NCI-H2196 treated with DMSO at 0.1 percent for 48 hours (cell line): ENCODE measurements at regions not wholly inside any gene's neighbourhood (a gene's known extent, or its start where the extent isn't known, plus 50 kb on each side); places are given as distances from the start of the nearest gene placed in this dataset.

ENCODE experiments used
- DNase-seq: peaks from one replicate; lab custom pipeline; 2025; ENCODE audit not compliant: unreplicated experiment; lab: John Stamatoyannopoulos, UW

DNA sequence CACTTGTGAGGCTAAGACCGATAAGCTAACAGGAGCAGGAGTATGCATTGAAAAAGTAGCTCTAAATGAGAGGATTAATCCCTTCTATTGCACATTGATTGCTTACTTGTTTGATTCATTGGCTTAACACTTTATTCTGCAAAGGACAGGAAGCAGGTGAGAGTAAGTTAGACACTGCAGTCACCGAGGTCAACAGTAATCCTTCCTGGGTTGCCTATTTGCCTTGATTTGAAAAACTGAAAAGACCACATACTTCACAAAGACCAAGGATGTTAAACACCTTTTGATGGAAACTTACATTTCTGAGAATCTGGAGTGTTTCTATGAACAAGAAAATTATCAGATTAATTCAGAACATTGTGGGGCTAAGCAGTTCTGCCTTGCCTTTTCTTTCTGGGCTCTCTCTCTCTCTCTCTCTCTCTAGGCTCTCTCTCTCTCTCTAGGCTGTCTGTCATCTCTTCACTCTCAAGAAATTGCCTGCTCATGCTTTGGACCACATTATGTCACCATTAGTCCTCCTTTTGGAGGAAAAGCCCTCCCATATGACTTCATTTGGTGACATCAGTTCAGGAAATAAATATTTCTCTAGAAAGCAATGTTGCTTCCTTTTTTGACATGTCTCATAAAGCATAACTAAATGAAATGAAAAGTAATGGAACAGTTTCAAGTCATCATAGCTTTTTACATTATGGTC lies 103.8 kb downstream of the TNFSF18 start:
- no peak for DNase-seq

DNA sequence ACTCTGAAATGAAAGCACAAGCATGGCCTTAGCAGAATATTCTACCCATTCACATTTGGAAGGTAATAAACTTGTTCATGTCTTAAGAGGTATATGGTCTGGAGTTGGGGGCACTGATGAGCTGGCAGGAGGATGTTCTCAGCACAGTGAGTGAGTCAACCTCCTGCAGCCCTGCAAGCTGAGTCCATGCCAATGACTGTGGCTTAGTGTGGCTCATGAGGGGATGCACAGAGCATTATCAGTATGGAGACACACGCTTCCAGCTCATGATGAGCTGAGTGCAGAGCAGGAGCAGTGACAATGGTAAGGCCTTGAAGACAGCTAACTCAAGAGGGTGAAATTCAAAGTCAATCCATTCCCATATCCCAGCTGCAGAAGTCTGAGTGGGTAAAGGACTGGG lies 102.3 kb downstream of the TNFSF18 start:
- no peak for DNase-seq

DNA sequence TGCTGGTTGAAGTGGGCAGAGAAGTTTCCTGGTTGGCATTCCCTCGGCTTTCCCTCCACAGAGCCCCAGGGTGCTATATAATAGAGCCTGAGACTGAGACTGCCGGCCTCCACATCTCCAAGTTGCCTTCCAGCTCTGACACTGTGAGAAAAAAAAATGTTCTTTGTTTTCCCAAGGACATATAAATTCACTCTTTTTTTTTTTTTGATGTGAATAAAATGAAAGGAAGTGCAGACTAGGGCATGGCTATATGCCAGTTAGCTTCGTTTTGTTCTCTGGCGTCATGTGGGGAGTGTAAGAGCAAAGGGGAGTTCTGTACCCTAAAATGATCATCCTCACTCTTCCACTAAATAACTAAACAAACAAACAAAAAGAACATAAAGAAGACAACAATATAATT lies 101.6 kb downstream of the TNFSF18 start:
- DNase-seq, result no peak

DNA sequence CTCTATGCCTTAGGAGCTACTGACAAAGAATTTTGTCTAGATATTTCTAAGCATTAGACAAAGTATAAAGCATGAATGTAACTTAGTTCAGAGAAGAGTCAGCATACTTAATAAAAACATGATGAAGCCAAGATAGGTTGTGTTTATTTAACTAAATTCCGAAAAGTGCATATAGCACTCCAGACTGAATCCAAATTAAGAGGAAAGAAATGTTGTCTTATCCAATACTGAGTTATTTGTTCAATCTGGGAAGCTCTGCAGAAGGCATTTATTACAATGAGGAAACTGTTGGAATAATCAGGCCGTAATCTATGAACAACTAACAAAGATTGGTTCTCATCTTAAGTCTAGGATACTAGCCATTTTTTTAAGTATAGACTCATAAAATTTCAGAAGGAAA lies 100.2 kb downstream of the TNFSF18 start:
- DNase-seq, result no peak

DNA sequence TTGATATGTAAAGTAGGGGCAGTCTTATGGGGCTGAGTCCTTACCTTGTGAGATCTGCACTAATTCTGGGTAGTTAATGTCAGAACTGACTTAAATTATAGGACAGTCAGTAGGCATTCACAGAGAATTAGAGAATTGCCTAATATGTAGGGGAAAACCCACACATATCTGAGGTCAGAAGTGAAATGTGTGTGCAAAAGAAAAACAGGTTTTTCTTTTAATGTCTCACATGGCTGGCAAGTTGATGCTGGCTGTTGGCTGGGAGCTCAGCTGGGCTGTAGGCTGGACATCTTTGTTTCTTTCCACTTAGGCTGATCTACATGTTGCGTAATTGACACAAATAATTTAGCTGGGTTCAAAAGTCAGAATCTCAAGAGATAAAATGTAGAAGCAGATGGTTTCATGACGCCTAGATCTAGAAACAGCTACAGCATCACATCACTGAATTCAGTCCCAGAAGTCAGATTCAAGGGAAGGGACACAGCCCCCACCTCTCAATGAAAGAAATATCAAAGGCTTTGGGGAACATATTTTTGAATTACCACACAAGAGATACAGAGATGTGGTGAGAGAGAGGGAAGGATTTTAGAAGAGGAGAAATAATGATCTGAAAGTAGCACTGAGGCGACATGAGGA lies 98.9 kb downstream of the TNFSF18 start:
- no peak for DNase-seq

DNA sequence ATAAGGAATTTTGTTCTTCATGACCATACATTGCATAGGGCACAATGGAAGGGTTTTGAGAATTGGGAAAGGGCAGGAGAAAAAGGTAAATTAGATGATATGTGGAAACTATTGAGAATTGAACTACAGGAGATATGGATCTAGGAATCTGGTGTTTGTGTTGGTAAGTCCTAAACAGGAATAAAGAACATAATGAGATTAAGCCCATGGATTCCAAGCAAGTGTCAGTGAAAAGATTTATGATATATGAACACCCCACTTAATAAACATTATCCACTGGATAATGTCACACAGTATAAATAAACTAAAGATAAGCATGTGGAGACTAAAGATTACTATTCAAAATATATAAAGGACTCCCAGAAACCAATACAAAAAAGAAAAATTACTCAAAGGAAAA lies 98.2 kb downstream of the TNFSF18 start:
- no peak for DNase-seq

DNA sequence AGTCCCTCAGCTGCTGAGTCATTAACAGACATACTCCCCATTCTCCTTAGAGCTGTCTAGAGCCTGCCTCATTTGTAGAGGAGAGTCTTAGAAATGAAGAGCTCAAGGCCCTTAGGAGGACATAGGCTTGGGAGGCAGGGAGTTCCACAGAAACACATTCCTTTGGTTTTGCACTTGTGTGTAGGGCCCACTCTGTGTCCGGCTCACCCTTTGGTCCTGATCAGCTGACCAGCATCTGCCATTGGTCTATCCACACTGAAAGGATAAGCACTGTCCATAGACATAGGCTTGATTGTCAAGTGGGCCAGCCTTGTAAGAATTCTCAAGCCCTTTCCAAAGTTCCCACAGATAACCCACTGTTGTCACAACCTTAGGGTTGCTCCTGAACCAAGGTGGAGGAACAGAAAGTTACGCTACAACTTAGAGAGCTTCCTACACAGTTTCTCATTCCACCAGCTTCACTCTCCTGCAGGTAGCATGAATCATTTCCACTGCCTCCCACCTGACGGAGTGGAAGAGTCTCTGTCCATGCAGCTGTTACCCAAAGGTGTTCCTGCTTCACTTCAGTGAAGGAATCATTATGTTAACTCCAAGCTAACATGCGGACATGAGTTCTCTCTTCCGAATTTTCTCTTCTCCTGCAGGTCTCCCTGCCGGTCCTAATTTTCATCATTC lies 96.1 kb downstream of the TNFSF18 start:
- no peak for DNase-seq

DNA sequence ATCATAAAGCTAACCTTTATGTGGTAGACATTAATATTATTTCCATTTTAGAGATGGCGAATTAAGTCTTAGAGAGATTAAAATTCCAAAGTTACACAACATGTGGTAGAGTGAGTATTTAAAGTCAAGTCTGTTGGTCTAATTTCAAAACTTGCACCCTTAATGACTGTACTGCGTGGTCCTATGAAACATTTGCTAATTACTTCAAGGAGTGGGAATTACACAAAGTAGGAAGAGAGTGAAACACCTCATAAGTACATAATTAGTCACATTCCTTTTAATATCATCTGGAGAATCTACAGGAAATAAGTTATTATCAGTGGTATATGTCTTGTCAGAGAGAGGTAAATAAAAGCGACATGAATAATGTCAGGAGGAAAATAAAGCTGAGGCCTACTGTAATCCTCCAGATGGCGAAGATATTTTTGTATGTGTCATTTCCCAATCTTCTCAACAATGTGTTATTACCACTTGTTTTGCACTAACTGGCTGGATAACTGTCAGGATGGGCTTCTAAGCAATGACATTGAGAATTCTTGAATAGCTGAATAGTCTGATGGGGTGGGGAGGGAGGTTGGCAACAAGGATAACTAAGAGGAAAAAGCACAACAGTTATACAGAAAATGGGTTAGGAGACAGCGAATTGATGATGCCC lies 95.5 kb downstream of the TNFSF18 start:
- DNase-seq, result no peak

DNA sequence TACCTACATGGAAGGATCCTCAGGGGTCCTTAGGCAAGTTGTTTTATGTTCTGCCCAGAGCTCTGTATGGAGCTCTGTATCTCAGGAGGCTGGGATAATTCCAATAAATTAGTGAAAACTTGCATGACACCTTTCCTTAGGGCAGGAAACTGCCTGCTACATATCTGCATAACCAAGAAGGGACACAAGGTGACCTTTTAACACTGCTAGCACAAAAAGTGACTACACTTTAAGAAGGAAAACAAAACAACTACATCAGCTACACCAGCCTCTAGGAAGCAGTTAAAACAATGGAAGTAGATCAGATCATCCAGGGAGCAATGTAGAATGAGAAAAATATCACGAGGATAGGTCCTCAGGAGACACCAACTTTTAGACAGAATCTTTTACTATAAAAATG lies 93.9 kb downstream of the TNFSF18 start:
- DNase-seq, result no peak

DNA sequence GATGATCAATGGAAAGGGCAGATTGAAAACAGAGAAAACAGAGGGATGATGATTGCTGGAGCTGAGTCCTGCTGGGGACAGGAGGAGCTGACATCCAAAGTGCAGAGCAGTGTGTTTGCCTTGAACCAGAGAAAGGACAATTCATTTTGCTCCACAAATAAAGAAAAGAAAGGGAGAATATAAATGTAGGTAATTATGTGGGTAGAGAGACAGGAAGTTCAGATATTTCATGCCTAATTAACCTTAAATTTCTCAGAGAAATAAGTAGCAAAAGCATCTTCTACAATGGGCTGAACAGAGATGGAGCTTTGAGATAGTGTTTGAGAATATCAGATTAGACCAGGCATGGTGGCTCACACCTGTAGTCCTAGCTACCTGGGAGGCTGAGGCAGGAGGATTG lies 93.2 kb downstream of the TNFSF18 start:
- DNase-seq, result no peak

DNA sequence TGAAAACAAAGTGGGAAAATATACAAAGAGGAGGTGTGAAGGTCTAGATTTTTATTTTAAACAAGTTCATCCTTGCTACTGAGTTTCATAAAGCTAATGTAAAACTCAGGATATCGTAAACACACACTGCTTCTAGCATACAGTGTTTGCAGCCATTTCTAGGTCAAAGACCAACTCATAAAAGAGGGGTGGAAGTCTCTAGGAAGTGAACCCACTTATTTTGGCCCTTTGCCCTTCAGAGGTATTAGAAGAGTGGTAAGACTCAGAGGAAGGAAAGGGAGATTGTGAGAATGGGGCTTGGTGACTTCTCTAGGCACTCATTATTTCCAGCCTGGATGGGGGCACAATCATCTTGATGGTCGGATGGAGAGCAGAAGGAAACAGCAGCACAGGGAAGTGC lies 91.2 kb downstream of the TNFSF18 start:
- DNase-seq, result no peak

DNA sequence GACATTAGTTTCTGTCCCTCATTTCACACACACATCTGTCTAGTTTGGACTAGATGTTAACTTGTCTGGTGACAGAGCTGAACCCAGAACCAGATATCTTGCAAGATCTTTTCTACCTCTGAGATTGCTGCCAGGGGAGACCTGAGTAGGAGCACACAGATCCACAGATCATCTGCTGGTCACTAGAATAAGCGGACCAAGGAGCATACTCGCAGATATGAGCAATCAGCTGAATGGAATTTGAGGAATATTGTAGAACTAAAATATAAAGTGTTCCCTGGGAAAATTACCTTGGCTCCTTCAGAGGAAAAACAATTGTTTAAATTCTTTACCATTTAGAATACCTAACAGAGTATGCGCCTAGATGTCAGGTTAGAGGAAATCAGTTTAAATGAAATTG lies 90.7 kb downstream of the TNFSF18 start:
- DNase-seq, result no peak

DNA sequence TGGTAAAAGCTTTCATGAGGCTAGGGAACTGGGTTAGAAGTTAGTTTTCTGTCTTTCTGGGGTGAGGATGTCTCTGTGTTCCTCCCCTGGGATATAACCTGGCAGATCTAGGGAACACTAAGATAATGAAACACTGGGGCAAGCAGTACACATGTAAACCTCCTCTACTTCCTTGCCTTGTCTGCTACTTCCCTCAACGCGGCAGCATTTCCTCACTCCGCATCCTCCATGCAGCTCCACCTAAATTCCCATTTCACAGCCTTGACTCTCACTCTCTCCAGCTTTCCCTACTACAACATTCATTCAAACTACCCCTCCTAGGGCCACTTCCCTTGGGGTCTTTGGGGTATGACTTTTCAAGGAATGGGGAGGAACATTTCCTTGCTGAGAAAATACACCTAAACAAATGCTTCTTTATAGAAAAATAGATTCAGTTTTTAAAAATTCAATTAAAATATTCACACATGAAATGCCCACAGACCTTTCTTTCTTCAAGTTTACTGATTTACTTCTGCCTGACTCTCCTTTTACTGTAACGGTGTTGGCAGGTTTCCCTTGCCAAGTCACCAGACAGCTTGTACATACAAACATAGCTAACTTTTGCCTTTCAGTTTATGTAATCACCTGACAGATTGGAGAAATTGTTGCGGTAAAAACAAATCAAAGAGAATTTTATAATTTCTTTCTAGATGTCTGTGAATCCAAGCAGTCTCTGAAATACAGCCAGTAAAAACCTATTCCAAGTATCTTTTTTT lies 90.1 kb downstream of the TNFSF18 start:
- DNase-seq, result no peak

DNA sequence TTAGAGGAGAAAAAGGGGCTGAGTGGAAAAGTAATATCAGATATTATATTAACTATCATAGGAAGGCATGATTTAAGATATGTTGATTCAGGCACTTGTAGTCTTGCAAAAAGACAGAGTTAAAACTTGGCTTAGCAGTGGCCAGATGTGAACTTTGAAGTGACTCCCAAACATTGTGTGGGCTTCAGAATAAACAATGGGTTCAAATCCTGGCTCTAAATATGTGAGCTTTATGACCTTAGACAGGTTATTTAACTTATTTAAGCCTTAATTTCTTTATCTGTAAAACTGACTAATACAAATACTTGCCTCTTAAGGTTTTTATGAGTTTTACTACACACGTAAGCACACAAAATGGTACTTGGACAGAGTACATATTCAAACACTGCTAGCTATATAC lies 85.9 kb downstream of the TNFSF18 start:
- DNase-seq, result no peak

DNA sequence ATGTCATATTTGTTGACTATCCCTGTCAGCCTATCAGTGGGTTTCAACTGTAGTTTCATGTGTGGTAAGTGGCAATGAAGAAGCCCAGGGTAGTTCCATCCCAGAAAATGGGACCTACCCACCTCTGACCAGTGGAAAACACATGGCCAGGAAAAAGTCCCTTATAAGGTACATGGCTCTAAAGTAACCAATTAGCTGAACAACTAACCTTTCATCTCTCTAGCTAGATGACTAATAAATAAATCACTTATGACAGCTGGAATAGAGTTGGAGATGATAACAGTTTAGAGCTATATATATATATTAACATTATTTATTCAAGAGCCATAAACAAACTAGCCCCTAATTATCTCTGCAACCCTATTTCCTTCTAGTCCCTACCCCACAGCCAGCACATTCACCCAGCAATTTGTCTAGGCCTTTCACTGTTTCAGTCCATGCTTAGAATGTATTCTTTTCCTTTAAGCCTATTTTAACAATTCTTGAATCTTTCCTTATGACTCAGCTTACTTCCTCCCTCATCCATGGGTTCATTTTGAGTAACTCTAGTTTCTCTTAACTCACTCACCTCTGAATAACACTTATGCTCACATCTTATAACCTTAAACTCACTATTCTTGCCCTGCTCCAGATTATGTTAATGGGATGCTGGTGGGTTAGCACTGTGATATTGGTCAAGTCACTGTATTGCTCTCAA lies 83.7 kb downstream of the TNFSF18 start:
- no peak for DNase-seq

DNA sequence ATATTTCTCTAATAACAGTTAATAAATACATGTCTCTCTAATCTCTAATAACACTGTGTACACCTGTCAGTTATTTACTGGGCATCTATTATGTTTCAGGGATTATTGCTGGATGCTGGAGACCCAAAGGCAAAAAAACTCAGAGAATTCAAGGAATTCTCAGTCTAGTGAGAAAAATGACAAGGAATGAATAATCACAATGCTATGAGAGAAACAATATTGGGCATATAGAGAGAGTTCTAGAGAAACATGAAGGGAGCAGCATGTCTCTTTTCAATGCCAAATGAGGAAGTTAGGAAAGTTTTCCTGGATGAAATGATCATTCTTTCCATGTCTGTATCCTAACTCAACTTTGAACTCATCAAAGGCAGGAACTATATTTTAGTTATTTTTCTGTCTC lies 82.8 kb downstream of the TNFSF18 start:
- DNase-seq, result no peak

DNA sequence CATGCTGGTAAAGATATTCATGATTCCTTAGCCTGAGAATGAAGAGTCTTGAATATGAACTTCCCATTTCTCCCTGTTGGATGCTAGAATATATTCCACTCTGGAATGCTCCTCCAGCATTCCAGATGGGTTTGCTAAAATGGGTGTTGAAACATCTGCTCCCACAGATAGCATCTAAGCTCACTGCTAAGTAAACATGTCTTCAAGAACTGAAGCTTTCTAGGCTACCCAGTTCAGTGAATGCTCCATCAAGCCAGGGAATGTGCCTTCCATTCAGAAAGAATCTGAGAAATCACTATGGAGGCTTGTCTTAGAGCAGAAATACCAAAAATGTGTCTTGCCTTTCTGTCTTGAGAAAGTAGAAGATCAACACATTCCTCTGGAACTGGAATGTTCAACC lies 81.1 kb downstream of the TNFSF18 start:
- DNase-seq, result no peak

DNA sequence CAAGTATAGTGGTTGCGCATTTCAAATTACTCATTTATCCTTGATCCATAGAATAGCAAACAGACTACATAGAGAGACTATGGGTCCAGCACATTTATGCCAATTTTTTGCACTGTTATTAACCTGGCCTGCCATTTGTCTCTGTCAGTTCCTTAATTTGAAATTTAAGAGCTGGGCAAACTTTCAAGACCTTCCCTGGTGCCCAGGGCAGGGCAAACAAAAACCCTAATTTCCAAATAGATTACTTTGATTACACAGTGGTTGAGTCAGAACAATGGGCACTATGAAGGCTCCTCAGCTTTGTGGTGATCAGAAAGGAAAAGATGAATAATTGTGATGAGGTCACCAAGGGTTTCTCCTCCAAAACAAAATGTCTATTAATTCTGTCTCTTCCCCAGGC lies 80.6 kb downstream of the TNFSF18 start:
- DNase-seq, result no peak

DNA sequence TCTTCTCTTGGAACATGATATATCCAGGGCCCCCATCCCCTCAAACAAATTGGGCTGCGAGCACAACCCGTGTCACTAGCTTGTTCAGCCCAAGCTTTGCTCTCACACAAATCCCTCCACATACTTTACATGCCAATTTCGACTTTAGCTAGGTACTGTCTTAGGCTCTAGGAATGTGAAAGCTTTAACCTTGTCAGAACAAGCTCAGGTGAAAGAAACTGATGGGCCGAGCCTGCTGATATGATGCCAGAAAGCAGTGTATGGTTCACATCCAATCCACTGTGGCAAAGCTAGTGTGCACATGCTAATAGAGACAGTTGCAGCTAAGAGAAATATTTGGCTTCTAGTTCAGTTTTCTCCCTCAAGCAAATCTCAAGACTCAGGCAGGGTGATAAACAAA lies 79.5 kb downstream of the TNFSF18 start:
- no peak for DNase-seq

DNA sequence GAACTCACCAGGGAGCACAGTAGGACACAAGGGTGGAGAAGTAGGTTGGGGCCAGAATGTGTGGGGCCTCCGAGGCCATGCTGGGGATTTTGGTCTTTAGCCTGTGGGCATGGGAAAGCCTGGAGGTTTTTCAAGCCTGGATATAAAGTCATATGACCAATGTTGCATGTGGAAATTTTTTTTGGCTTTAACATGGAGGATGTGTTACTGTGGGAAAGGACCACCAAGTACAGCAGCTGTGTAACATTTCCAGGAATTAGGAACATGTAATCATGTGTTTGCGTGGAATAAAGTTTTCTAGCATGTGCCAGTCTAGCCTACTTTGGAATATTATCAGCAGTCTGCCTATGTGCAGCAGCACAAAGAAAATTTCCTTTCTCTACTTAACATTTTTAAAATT lies 78.5 kb downstream of the TNFSF18 start:
- DNase-seq, result no peak

DNA sequence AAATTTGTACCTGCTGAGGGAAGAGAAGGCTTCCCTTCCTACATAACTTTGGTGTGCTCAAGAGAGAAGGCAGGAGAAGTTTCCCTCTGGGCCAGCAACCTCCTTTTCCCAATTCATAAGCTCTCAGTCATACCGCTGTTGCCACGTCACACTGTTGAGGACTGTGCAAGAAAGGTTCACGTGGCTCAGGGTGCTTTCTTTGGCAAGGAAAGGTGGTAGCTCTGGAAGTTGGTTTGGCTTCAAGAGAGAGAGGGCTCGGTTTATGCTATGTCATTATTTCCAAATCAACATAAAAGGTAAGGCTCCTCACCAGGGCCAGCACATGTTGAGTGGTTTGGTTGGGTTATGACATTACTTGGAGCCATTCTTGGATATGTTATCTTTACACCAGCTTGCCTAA lies 77.3 kb downstream of the TNFSF18 start:
- no peak for DNase-seq
